Neural cell (in vitro differentiated cells): ENCODE measurements at regions not wholly inside any gene's neighbourhood (a gene's known extent, or its start where the extent isn't known, plus 50 kb on each side); places are given as distances from the start of the nearest gene placed in this dataset.

Source experiments
- EP300 ChIP-seq: fragments of 450-650 bp; conservative IDR thresholded peaks from 2 replicates; pipeline ENCODE4 v1.6.1; 2014; ENCODE audit warnings: antibody characterized with exemption, mild to moderate bottlenecking, moderate library complexity; ENCODE audit not compliant: poor library complexity, severe bottlenecking
- EZH2 ChIP-seq: fragments of 200-600, 300-800 bp; shearing (Covaris generic), sonication (generic); IDR thresholded peaks from 2 replicates; pipeline ENCODE4 v1.6.1; 2014; ENCODE audit warnings: antibody characterized with exemption, low read length, borderline replicate concordance, mild to moderate bottlenecking; ENCODE audit not compliant: insufficient read depth, poor library complexity, severe bottlenecking
- POLR2AphosphoS5 ChIP-seq: IDR thresholded peaks from 2 replicates; pipeline ENCODE4 v1.6.1; 2012
- RAD21 ChIP-seq: fragments of 450-650 bp; conservative IDR thresholded peaks from 2 replicates; pipeline ENCODE4 v1.6.1; 2014; ENCODE audit warnings: antibody characterized with exemption, mild to moderate bottlenecking, moderate library complexity
- REST ChIP-seq: IDR thresholded peaks from 2 replicates; pipeline ENCODE4 v1.6.1; 2012; ENCODE audit warnings: borderline replicate concordance
- SMC3 ChIP-seq: fragments of 450-650 bp; conservative IDR thresholded peaks from 2 replicates; pipeline ENCODE4 v1.6.1; 2014; ENCODE audit warnings: antibody characterized with exemption, mild to moderate bottlenecking, moderate library complexity; ENCODE audit not compliant: poor library complexity
- TAF1 ChIP-seq: IDR thresholded peaks from 2 replicates; pipeline ENCODE4 v1.6.1; 2012; ENCODE audit warnings: low read depth
- TF ChIP-seq, protein P1 (sequence below): fragments of 450-650 bp; IDR thresholded peaks from 2 replicates; pipeline ENCODE4 v1.5.1; 2014; ENCODE audit warnings: antibody characterized with exemption, mild to moderate bottlenecking, moderate library complexity; ENCODE audit not compliant: poor library complexity, severe bottlenecking

- TF ChIP-seq, protein P1, sequence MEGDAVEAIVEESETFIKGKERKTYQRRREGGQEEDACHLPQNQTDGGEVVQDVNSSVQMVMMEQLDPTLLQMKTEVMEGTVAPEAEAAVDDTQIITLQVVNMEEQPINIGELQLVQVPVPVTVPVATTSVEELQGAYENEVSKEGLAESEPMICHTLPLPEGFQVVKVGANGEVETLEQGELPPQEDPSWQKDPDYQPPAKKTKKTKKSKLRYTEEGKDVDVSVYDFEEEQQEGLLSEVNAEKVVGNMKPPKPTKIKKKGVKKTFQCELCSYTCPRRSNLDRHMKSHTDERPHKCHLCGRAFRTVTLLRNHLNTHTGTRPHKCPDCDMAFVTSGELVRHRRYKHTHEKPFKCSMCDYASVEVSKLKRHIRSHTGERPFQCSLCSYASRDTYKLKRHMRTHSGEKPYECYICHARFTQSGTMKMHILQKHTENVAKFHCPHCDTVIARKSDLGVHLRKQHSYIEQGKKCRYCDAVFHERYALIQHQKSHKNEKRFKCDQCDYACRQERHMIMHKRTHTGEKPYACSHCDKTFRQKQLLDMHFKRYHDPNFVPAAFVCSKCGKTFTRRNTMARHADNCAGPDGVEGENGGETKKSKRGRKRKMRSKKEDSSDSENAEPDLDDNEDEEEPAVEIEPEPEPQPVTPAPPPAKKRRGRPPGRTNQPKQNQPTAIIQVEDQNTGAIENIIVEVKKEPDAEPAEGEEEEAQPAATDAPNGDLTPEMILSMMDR = no peak
- no peak for TF ChIP-seq REST
- no peak for TF ChIP-seq EP300
- TF ChIP-seq RAD21 = no peak
- TF ChIP-seq SMC3 = no peak
- no peak for TF ChIP-seq TAF1
- no peak for TF ChIP-seq EZH2
- TF ChIP-seq POLR2AphosphoS5 = no peak
Observed at GRCh38 chr13:90416519-90416918, 931.0 kb upstream of the MIR17HG start.
